Stomach (tissue), 8 donors: ENCODE measurements at regions not wholly inside any gene's neighbourhood (a gene's known extent, or its start where the extent isn't known, plus 50 kb on each side); places are given as distances from the start of the nearest gene placed in this dataset.
"Not testable (repeated sequence)": the region's sequence is repeated elsewhere in the genome, so short reads cannot be mapped to it uniquely, and the experiment has no call there.

ENCODE experiments used
- DNase-seq, 2 donors: peaks; one replicate each; pipeline versions ENCODE4 v3.0.0 to v3.0.0-alpha.2; 2013 to 2019
- H3K27ac ChIP-seq, 5 donors: fragments of 200-600 bp in 4 of 5; sonication (generic) in 4 of 5; one replicate each; pipeline ENCODE4 v1.5.1; 2013 to 2019; ENCODE audit warnings: mild to moderate bottlenecking in 1 of 5, moderate library complexity in 1 of 5
- H3K27me3 ChIP-seq, 3 donors: fragments of 200-600 bp; sonication (generic); one replicate each; pipeline ENCODE4 v1.5.1; 2017 to 2019; ENCODE audit warnings: mixed run types in 1 of 3
- H3K36me3 ChIP-seq, 4 donors: fragments of 200-600 bp; sonication (generic); 1 replicate in 3 of 4; 2 replicates in 1 of 4; pipeline ENCODE4 v1.5.1; 2016 to 2019
- H3K4me1 ChIP-seq, 4 donors: fragments of 200-600 bp; sonication (generic); one replicate each; pipeline ENCODE4 v1.5.1; 2016 to 2019
- H3K4me3 ChIP-seq, 4 donors: fragments of 200-600 bp; sonication (generic) in 3 of 4; one replicate each; pipeline ENCODE4 v1.5.1; 2016 to 2019; ENCODE audit warnings: mild to moderate bottlenecking in 1 of 4
- H3K9me3 ChIP-seq, 4 donors: fragments of 200-600 bp; sonication (generic); one replicate each; pipeline ENCODE4 v1.5.1; 2016 to 2019
- CTCF ChIP-seq, 7 experiments: fragments of 450-650 bp in 4 of 7; fragments of 200-600 bp in 3 of 7; sonication (generic) in 3 of 7; IDR thresholded peaks; one replicate each; pipeline ENCODE4 v1.5.1; 2016 to 2019; ENCODE audit warnings: antibody characterized with exemption in 7 of 7, control low read depth in 2 of 7, mild to moderate bottlenecking in 1 of 7
- EP300 ChIP-seq: sonication (generic); formaldehyde crosslinking; IDR thresholded peaks from one replicate; pipeline ENCODE4 v1.6.1; 2017; ENCODE audit warnings: antibody characterized with exemption
- POLR2A ChIP-seq, 4 donors: fragments of 450-650 bp; IDR thresholded peaks; one replicate each; pipeline ENCODE4 v1.6.1; 2016; ENCODE audit warnings: antibody characterized with exemption in 4 of 4, control low read depth in 2 of 4, mild to moderate bottlenecking in 1 of 4, moderate library complexity in 1 of 4
- POLR2AphosphoS5 ChIP-seq, 3 donors: sonication (generic); formaldehyde crosslinking; IDR thresholded peaks; one replicate each; pipeline ENCODE4 v1.6.1; 2016; ENCODE audit warnings: antibody characterized with exemption in 3 of 3
- WGBS, 5 donors: extraction: QIAGEN DNeasy Blood & Tissue Kit in 3 of 5; methylation state at CpG; one replicate each; pipeline versions ENCODE4 v1.1.5 to v1.1.7; 2013 to 2018; 5-methylcytosine and 5-hydroxymethylcytosine counted together
- intact Hi-C: fragments of 100-400 bp; cut with DNase I; formaldehyde crosslinking; loops from one replicate; pipeline ENCODE4 v1.15.1; 2023; ENCODE audit warnings: low total_unique reads
- donor health status: healthy with polysubstance abuse.
- donor health status: Bipolar disorder and iron deficiency.
- donor health status: healthy.

GRCh38 chr5:98175474-98175873 lies 598.0 kb upstream of the RGMB start:
- intact Hi-C loops: no loop called here
- no peaks in the 10 kb centered on the region for H3K4me1 ChIP-seq
- no peak for DNase-seq
- no peaks in the 10 kb centered on the region for H3K36me3 ChIP-seq
- no peak overlapping the region for H3K27ac ChIP-seq
- no peak for TF ChIP-seq CTCF (IDR thresholded peaks at IDR 0.05)
- TF ChIP-seq POLR2AphosphoS5 (IDR thresholded peaks at IDR 0.05): no peak
- no peak for TF ChIP-seq POLR2A (IDR thresholded peaks at IDR 0.05)
- H3K4me3 ChIP-seq: no peak overlapping the region
- H3K9me3 ChIP-seq: no peaks in the 10 kb centered on the region
- H3K27me3 ChIP-seq: no peaks in the 10 kb centered on the region

GRCh38 chr5:98179791-98180755 lies 593.4 kb upstream of the RGMB start:
- DNase-seq: no peak
- intact Hi-C loops: no loop called here
- WGBS, 5 donors: 66 to 86% (median 75%) methylated on average over 8 of the region's 8 CpGs
- Histone ChIP-seq H3K4me3 (no peak overlapping the region), H3K27me3 (no peaks in the 10 kb centered on the region), H3K36me3 (no peaks in the 10 kb centered on the region), H3K4me1 (no peaks in the 10 kb centered on the region), H3K9me3 (no peaks in the 10 kb centered on the region), H3K27ac (no peak overlapping the region)
- TF ChIP-seq POLR2A (IDR thresholded peaks at IDR 0.05) (no peak), EP300 (no peak), CTCF (IDR thresholded peaks at IDR 0.05) (no peak), POLR2AphosphoS5 (IDR thresholded peaks at IDR 0.05) (no peak)

- Histone ChIP-seq H3K27ac (no peak overlapping the region), H3K27me3 (no peaks in the 10 kb centered on the region), H3K36me3 (no peaks in the 10 kb centered on the region), H3K4me3 (no peak overlapping the region), H3K4me1 (no peaks in the 10 kb centered on the region), H3K9me3 (no peaks in the 10 kb centered on the region)
- intact Hi-C loops: no loop called here
- WGBS, 5 donors: 90 to 100% (median 100%) methylated on average over 1 of the region's 1 CpG
- no peak for DNase-seq
- no peak for TF ChIP-seq POLR2A (IDR thresholded peaks at IDR 0.05)
- TF ChIP-seq POLR2AphosphoS5 (IDR thresholded peaks at IDR 0.05): no peak
- no peak for TF ChIP-seq CTCF (IDR thresholded peaks at IDR 0.05)
- no peak for TF ChIP-seq EP300
Observed at GRCh38 chr5:98186128-98186527, 587.3 kb upstream of the RGMB start.

GRCh38 chr5:98187945-98188344 lies 585.5 kb upstream of the RGMB start:
- WGBS, 5 donors: 81 to 94% (median 87%) methylated on average over 1 of the region's 1 CpG
- H3K27me3 ChIP-seq: no peaks in the 10 kb centered on the region
- no peak overlapping the region for H3K27ac ChIP-seq
- intact Hi-C loops: no loop called here
- no peaks in the 10 kb centered on the region for H3K4me1 ChIP-seq
- TF ChIP-seq EP300 (no peak), CTCF (IDR thresholded peaks at IDR 0.05) (no peak), POLR2AphosphoS5 (IDR thresholded peaks at IDR 0.05) (no peak), POLR2A (IDR thresholded peaks at IDR 0.05) (no peak)
- no peak overlapping the region for H3K4me3 ChIP-seq
- DNase-seq: no peak
- H3K36me3 ChIP-seq: no peaks in the 10 kb centered on the region
- H3K9me3 ChIP-seq: no peaks in the 10 kb centered on the region

- H3K9me3 ChIP-seq, intact Hi-C loops, H3K27ac ChIP-seq, H3K4me1 ChIP-seq, H3K36me3 ChIP-seq, DNase-seq, H3K27me3 ChIP-seq, H3K4me3 ChIP-seq: not testable (repeated sequence)
- 89 to 100% (median 96%) methylated on average over 2 to 3 of the region's 4 CpGs for WGBS, 5 donors
Observed at GRCh38 chr5:98190344-98190743, 583.1 kb upstream of the RGMB start.
